ENCODE measurements at regions not wholly inside any gene's neighbourhood (a gene's known extent, or its start where the extent isn't known, plus 50 kb on each side); places are given as distances from the start of the nearest gene placed in this dataset.

GRCh38 chr12:124504273-124505000 is 63.0 kb downstream of the NCOR2 start:
- no peak for DNase-seq

- no peak for DNase-seq
Measured at GRCh38 chr12:124503305-124503704, 64.1 kb downstream of the NCOR2 start.

GRCh38 chr12:124502379-124502778 is 65.0 kb downstream of the NCOR2 start:
- DNase-seq, result no peak

DNA sequence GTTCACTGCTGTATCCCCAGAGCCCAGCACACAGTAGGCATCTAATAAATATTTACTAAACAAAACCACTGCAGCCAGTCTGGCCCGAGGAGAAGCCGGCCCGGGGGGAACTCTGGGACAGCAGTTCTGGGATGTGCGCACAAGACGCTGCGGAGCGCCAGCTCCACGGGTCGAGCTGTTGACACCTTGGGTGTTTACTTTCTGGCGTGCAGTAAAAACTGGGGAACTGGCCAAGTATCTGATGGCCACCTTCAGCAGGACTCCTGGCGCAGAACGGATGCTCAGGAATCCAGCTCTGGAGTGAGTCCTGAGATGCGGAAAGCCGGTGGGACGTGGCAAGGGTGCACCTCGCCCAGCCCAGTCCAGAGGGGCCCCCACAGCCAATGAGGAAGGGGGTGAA is 65.6 kb downstream of the NCOR2 start:
- DNase-seq, result no peak

GRCh38 chr12:124501112-124501561 is 66.3 kb downstream of the NCOR2 start:
- DNase-seq, result no peak

GRCh38 chr12:124499898-124500244 is 67.5 kb downstream of the NCOR2 start:
- no peak for DNase-seq

GRCh38 chr12:124499190-124499753 is 68.1 kb downstream of the NCOR2 start:
- DNase-seq, result no peak

GRCh38 chr12:124498275-124499189 is 68.9 kb downstream of the NCOR2 start:
- no peak for DNase-seq

- no peak for DNase-seq
Measured at GRCh38 chr12:124497658-124498057, 69.8 kb downstream of the NCOR2 start.

- DNase-seq, result no peak
Measured at GRCh38 chr12:124497039-124497438, 70.4 kb downstream of the NCOR2 start.

- DNase-seq, result no peak
Measured at GRCh38 chr12:124496584-124496983, 70.8 kb downstream of the NCOR2 start.

DNA sequence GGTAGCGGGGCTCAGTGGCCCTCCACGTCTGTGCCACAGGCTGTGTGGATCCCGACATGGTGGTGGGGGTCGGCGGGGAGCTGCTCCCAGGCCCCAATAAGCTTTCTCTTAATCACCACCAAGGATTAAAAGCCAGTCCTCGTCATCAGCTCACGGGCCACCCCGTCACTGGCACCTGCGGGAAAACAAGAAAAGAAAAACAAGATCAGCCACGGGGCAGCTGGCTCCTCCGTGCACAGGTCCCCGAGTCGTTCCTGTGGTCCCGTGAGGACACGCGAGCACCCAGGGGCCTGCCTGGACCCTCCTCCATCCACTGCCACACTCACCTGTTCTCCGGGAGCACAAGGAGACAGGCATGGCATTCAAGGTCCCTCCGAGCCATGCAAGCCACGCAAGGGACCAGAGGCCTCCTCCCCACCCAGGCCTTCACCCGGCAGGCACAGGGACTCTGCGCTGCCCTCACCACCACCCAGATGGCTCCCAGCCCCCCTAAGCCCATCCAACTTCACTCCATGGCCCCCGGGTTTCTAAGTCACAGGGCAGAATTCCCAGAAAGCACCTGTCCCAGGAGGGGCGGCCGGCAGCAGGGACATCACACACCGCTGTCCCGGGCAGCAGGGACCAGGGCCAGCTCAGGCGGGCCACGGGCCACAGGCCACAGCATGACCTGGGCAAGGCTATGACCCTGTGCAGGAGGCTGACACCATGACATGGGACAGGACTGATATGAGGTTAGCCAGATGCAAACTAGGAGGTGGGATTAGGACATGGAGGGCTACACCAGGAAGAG is 72.0 kb downstream of the NCOR2 start:
- DNase-seq, result no peak

GRCh38 chr12:124494751-124495129 is 72.7 kb downstream of the NCOR2 start:
- DNase-seq, result no peak

DNA sequence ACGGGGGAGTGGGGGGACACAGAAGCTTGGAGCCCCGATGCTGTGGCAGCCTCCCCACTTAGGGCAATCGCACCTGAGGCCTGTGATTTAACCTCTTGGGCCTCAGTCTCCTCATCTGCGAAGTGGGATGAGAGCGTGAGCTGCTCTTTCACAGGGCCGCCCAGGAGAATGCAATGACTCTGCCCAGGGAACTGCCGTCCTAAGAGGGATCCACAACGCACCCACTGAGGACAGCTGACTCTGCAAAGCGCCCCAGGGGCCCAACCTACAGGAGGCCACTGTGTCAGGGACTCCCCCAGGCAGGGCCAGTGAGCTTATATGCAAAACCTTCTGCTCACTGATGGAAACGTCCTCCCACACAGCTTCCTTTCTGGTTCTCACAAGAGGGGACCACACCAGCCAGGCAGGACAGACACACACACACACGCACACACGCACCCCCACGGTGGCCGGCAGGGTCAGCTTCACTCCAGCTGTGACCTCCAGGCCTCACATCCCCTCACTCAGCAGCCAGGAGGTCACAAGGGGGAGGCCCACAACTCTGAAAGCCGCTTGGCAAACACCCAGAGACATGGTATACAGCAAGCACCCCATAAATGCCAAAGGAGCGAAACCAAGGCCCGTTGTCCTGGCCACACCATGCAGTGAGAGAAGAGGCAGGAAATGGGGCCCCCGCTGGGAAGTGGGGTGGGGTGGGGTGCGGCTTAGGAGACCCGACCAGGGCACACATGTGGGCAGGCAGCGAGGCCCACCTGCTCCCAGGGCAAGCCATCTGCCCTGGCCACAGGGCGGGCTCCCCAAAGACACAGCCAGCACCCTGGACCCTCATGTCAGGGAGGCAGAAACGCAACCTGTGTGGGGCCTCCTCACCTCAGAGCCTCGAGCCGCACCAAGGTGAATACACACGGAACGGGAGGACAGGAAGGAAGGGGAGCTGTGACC is 73.3 kb downstream of the NCOR2 start:
- no peak for DNase-seq

- no peak for DNase-seq
Measured at GRCh38 chr12:124492879-124493808, 74.3 kb downstream of the NCOR2 start.

DNA sequence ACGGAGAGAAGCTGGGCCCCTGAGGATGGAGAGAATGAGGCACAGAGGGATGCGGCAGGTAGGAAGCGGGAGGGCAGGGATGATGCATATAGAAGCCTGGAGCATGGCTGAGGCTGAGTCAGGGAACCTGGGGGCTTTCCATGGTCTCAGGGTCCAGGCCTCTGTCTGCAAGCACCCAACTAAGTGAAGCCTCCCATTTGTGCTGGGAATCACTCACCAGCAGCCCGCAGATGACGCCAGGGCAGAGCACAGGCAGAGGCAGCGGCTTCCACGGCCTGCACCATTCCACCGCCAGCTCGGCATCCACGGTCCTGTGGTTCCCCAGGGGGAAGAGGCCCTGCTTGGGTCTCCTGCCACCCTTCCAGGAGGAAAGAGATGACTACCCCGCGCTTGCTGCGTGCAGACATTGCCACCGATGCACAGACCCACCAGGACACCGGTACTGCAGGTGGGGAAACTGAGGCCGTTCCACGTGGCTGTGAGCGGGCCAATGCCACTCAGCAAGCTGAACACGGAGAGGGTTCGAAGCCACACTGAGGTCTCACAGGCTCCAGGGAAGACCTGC is 75.5 kb downstream of the NCOR2 start:
- no peak for DNase-seq

DNA sequence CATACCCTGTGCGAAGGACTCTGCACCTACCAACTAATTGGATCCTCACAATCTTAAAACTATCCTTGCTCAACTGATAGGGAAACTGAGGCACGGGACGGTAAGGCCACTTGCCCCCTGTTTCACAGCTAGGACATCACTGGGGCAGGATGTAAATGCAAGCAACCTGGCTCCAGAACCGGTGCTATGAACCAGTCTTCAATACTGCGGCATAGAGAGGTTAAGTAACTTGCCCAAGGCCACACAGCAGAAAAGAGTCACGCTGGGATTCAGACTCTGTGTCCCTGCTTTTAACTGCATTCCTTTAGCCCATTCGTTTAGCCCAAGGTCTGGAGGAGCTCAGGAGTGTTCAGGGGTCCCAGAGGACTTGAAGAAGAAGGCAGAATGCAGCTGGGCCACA is 76.1 kb downstream of the NCOR2 start:
- DNase-seq, result no peak

- no peak for DNase-seq
Measured at GRCh38 chr12:124490584-124491305, 76.7 kb downstream of the NCOR2 start.

DNA sequence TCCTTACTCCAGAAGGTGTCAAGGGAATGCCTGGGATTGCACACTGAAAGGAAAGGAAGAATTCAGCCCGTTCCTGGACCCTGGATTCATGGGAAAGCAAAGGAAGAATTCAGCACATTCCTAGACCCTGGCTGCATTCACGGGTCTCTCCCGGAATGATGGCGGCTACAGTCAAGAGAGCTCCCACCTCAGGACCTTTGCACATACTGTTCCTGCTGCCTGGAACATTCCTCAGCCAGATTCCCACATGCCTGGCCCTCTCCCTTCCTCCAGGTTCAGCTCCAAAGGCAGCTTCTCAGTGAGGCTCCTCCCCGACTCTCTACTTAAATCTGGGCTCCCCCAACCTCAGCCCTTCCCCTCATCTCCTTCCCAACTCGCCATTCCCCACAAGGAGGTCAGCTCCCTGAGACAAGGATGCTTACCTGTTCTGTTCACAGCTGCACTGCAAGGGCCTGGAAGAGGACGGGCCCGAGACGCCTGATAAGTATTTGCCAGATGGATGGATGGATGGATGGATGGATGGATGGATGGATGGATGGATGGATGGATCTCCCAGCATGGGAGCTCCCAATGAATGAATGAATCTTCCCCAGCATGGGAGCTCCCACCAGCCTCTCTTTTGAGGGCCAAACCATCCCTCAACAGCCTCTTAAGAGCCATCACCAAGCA is 77.4 kb downstream of the NCOR2 start:
- DNase-seq, result no peak

Measured in NCI-H748 treated with DMSO at 0.1 percent for 48 hours (cell line).